SK-N-MC (cell line): ENCODE measurements at regions not wholly inside any gene's neighbourhood (a gene's known extent, or its start where the extent isn't known, plus 50 kb on each side); places are given as distances from the start of the nearest gene placed in this dataset.

ENCODE experiments used
- EZH2 ChIP-seq: fragments of 200-600 bp; sonication (generic); IDR thresholded peaks from one replicate; pipeline ENCODE4 v1.6.1; 2017; ENCODE audit warnings: antibody characterized with exemption
- POLR2AphosphoS5 ChIP-seq: IDR thresholded peaks from 2 replicates; pipeline ENCODE4 v1.6.1; 2012; ENCODE audit warnings: mild to moderate bottlenecking, low read depth, low read length, borderline replicate concordance

- TF ChIP-seq EZH2, result no peak
- TF ChIP-seq POLR2AphosphoS5, result no peak
These were observed 105.1 kb upstream of the SMIM23 start for GRCh38 chr5:171680485-171680884.
